ENCODE measurements at regions not wholly inside any gene's neighbourhood (a gene's known extent, or its start where the extent isn't known, plus 50 kb on each side); places are given as distances from the start of the nearest gene placed in this dataset.
A peak's percentile ranks its signal among the peaks of the same experiment; 100 is the strongest.

DNA sequence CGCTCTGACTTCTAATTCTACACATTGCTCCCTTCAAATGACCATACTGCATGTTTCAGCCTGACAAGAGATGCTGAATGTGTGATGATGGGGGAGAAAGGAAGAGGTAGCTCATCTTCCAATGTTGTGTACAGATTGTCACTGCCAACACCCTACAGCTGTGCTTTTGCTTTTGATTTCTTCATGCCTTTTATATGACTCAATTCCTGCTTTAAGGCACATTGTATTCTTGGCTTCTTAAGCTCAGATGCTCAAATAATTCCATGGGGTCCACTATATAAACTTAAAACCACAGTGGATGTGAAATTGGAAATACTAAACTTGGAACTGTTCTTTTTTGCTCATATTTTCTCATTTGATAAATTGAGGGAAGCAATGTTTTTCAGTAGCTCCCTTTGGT lies 183.2 kb upstream of the WDFY3 start:
- DNase-seq (ENCODE audit: low read depth in 1 of 2, low spot score in 1 of 2) = no peak
- no peak for TF ChIP-seq JUND (IDR thresholded peaks at IDR 0.05; ENCODE audit: low read depth)
- in situ Hi-C loops (cut with HindIII; ENCODE audit: low pct_unique_long_range_greater_than_20kb, low sequenced_read_pairs) = no loop called here

DNA sequence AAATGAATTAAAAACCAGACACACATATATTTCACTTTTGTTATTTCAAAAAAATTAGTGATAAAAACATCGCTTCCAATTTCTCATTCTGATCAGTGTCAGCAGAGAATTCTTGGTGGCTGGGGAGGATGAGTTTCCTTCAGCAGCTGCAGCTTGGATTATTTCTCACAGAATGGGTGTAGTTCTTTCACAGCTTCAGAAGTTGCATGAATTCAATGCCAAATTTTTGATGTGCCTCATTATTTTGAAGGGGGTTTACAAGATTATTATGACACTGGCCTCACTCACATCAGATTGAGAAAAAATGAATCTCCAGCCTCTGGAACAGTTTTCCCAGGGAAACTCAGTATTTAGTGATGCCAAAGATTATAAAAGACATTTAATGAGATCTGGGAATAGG lies 184.9 kb upstream of the WDFY3 start:
- in situ Hi-C loops (cut with HindIII; ENCODE audit: low pct_unique_long_range_greater_than_20kb, low sequenced_read_pairs) = no loop called here
- no peak for TF ChIP-seq JUND (IDR thresholded peaks at IDR 0.05; ENCODE audit: low read depth)
- DNase-seq (ENCODE audit: low read depth in 1 of 2, low spot score in 1 of 2) = no peak

DNA sequence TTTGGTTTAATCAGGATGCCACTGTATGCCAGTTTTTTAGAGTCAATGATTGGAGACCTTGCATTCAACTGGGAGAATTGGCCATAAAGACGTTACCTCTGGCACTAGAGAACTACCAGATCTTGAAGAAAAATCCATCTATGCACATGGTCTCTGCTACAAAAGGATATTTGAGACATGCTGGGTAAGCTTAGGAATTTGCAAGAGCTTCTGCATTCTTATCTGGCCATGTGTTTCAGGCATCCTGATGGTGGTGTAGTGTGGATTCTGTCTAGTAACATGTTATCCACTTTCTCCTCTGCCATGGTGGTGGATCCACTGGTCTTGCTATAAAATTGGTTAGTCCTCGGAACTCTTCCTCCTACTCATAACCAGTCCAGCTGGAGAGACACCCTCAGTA lies 185.3 kb upstream of the WDFY3 start:
- TF ChIP-seq JUND (IDR thresholded peaks at IDR 0.05; ENCODE audit: low read depth) = no peak
- no peak for DNase-seq (ENCODE audit: low read depth in 1 of 2, low spot score in 1 of 2)
- in situ Hi-C loops (cut with HindIII; ENCODE audit: low pct_unique_long_range_greater_than_20kb, low sequenced_read_pairs) = no loop called here

DNA sequence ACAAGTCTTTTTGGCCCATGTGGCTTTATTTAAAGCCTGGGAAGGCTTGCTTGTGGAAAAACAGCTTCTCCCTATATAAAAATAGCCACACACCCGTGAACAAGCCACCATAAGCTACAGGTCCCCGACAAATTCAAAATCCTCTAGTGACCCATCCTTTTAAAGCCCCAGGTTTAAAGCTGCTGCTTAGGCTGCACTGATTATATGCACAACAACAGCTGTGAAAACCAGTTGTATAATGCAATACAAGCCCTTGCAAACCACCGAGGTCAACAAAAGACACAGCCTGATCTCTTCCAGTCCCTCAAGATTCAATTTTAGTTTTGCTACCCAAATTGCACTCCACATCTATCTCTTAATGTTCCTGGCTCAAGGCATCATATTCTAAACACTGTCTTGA lies 186.0 kb upstream of the WDFY3 start:
- no peak for DNase-seq (ENCODE audit: low read depth in 1 of 2, low spot score in 1 of 2)
- TF ChIP-seq JUND (IDR thresholded peaks at IDR 0.05; ENCODE audit: low read depth) = no peak
- in situ Hi-C loops (cut with HindIII; ENCODE audit: low pct_unique_long_range_greater_than_20kb, low sequenced_read_pairs) = no loop called here

DNA sequence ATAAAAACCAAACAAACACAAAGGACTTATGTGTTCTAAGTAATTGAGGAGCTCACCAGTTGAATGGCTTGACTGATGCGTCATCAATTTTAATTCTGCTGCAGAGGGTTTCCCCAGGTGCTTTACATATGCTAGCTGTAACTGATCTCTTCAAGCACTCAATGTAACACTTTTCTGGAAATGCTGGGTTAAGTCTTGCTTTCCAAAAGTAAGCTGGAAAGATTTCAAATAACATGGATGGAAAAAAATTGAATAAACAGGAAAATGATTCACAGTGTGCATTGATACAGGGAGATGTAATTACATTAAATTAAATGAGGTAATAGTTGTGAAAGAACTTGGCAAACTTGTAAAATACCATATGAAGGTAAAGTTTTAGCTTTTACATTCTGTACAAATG lies 186.7 kb upstream of the WDFY3 start:
- TF ChIP-seq JUND (IDR thresholded peaks at IDR 0.05; ENCODE audit: low read depth) = no peak
- no peak for DNase-seq (ENCODE audit: low read depth in 1 of 2, low spot score in 1 of 2)
- in situ Hi-C loops (cut with HindIII; ENCODE audit: low pct_unique_long_range_greater_than_20kb, low sequenced_read_pairs) = no loop called here

DNA sequence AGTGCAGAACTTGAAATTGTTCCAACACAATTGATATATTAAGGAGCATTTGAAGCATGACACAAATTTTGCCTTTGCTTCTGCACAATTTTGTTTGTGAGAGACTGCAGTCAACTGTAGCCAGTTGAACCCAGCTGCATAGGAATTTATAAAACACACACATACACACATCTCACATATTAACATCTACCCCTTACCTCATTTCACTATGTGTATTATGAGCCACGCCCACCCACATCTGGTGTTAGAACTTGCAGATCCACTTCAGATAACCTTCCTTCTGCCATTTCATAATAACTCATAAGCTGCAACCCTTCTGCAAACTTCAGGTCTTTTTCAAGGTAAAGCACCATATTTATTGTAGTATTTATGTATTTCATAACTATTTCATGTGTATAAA lies 188.1 kb upstream of the WDFY3 start:
- no peak for DNase-seq (ENCODE audit: low read depth in 1 of 2, low spot score in 1 of 2)
- TF ChIP-seq JUND (IDR thresholded peaks at IDR 0.05; ENCODE audit: low read depth) = no peak

DNA sequence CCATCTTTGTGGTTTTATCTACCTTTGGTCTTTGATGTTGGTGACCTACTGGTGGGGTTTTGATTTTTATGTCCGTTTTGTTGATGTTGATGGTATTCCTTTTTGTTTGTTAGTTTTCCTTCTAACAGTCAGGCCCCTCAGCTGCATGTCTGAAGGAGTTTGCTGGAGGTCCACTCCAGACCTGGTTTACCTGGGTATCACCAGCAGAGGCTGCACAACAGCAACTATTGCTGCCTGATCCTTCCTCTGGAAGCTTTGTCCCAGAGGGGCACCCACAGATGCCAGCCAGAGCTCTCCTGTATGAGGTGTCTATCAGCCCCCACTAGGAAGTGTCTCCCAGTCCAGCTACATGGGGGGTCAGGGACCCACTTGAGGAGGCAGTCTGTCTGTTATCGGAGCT lies 199.3 kb upstream of the WDFY3 start:
- peak in 1 of 2 experiments; percentile 1 for DNase-seq (ENCODE audit: low read depth in 1 of 2, low spot score in 1 of 2)
- no peak for TF ChIP-seq JUND (IDR thresholded peaks at IDR 0.05; ENCODE audit: low read depth)
- in situ Hi-C loops (cut with HindIII; ENCODE audit: low pct_unique_long_range_greater_than_20kb, low sequenced_read_pairs) = no loop called here

More for the DNA sequence above, 188.1 kb upstream of the WDFY3 start:
- in situ Hi-C loops (cut with HindIII; ENCODE audit: low pct_unique_long_range_greater_than_20kb, low sequenced_read_pairs) = no loop called here

DNA sequence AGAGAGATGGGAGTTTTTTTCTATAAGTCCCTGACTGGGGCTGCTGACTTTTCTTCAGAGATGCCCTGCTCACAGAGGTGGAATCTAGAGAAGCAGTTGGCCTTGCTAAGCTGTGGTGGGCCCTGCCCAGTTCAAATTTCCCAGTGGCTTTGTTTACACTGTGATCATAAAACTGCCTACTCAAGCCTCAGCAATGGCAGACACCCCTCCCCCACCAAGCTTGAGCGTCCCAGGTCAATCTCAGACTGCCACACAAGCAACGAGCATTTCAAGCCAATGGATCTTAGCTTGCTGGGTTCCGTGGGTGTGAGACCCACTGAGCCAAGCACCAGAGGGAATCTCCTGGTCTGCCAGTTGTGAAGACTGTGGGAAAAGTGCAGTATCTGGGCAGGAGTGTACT lies 199.8 kb upstream of the WDFY3 start:
- no peak for TF ChIP-seq JUND (IDR thresholded peaks at IDR 0.05; ENCODE audit: low read depth)
- no peak for DNase-seq (ENCODE audit: low read depth in 1 of 2, low spot score in 1 of 2)
- in situ Hi-C loops (cut with HindIII; ENCODE audit: low pct_unique_long_range_greater_than_20kb, low sequenced_read_pairs) = no loop called here

DNA sequence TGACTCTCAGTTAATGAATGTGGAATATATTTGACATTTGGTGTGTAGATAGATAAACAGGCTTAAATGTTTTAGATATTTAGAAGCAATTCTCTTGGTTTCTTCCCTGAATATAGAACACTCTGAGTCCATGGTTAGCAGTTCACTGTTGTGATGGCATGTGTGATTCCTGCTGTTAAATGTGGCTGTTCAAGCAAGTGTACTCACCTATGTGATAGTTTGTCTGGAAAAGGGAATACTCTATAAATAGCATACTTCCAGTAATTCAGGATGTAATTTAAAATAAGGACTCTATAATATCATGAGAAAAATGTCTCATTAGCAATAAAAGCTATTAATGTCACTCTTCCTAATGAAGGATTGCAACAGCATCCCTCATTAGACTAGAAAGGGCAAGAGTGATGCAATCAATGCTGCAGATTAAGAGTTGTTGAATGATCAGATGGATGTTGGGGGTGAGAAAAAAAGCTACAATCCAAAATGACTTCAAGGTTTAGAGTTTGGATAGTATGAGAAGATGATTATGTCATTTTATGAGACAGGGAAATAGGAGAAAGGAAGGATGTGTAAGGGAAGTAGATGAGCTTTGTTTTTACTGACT lies 201.8 kb upstream of the WDFY3 start:
- TF ChIP-seq JUND (IDR thresholded peaks at IDR 0.05; ENCODE audit: low read depth) = no peak
- in situ Hi-C loops (cut with HindIII; ENCODE audit: low pct_unique_long_range_greater_than_20kb, low sequenced_read_pairs) = no loop called here
- DNase-seq (ENCODE audit: low read depth in 1 of 2, low spot score in 1 of 2) = no peak

DNA sequence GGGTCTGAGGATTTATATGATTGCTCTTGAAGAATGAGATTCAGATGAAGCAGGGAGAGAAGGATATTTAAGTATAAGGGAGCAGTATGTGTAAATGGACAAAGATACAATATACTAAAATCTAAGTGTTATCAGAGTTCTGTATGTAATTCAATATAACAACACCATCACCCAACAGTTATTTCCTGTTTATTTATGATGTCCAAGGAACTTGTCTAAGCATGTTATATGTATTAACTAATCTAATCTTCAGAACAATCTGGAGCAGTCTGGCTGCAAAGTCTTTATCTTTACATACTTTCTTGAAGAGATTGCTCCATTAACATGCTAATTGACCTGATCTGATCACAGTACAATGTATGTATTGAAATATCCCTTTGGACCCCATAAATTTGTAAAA lies 203.8 kb upstream of the WDFY3 start:
- in situ Hi-C loops (cut with HindIII; ENCODE audit: low pct_unique_long_range_greater_than_20kb, low sequenced_read_pairs) = no loop called here
- TF ChIP-seq JUND (IDR thresholded peaks at IDR 0.05; ENCODE audit: low read depth) = no peak
- no peak for DNase-seq (ENCODE audit: low read depth in 1 of 2, low spot score in 1 of 2)

DNA sequence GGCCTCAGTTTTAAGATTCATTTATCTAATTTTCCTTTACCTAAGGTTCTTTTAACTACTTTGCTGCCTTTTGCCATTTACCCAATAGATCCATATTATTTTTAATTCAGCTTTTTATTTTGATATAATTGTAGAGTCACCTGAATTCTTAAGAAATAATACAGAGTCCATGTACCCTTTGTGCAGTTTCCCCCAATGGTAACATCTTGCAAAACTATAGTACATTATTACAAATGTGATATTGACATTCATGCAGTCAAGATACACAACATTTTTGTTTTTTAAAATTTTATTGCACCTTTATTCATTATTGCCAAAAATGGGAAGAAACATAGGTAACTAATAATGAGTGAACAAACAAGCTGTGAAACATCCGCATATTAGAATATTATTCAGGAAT lies 208.7 kb upstream of the WDFY3 start:
- DNase-seq (ENCODE audit: low read depth in 1 of 2, low spot score in 1 of 2) = no peak
- in situ Hi-C loops (cut with HindIII; ENCODE audit: low pct_unique_long_range_greater_than_20kb, low sequenced_read_pairs) = no loop called here
- no peak for TF ChIP-seq JUND (IDR thresholded peaks at IDR 0.05; ENCODE audit: low read depth)

DNA sequence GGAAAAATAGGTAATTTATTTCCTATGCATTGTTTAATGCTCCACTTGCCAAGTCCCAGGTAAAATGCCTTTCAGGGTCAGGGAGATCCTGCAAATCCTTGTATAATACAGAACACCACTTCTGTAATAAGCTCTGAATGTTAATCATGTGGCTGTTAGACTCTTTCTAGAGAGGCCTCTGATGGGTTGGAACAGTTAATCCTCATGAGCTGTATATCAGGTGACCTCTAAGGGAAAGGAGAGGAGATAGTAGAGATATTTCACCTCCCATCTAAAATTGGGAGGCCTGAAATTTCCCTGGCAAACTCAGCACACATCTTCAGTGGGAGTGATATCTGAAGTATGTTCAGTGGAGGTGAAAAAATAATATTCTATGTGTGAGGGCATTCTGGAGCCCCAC lies 210.6 kb upstream of the WDFY3 start:
- in situ Hi-C loops (cut with HindIII; ENCODE audit: low pct_unique_long_range_greater_than_20kb, low sequenced_read_pairs) = no loop called here
- TF ChIP-seq JUND (IDR thresholded peaks at IDR 0.05; ENCODE audit: low read depth) = no peak
- no peak for DNase-seq (ENCODE audit: low read depth in 1 of 2, low spot score in 1 of 2)

DNA sequence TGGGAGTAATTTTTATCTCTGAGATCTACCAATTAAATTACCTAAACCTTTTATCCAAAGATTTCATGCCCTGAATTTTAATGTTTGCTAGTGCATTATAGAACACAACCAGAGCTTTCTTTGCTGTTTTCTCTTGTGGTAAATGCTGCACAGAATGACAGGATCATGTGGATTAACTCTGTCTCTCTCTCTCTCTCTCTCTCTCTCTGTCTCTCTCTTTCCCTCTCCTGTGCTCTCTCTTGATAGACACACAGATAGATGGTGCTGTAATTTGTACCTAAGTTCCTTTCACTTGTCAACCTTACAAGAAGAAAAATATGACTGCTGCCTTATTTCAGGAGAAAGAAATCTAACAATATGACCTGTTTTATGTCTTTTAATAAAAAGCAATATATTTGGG lies 211.2 kb upstream of the WDFY3 start:
- in situ Hi-C loops (cut with HindIII; ENCODE audit: low pct_unique_long_range_greater_than_20kb, low sequenced_read_pairs) = no loop called here
- no peak for TF ChIP-seq JUND (IDR thresholded peaks at IDR 0.05; ENCODE audit: low read depth)
- no peak for DNase-seq (ENCODE audit: low read depth in 1 of 2, low spot score in 1 of 2)

DNA sequence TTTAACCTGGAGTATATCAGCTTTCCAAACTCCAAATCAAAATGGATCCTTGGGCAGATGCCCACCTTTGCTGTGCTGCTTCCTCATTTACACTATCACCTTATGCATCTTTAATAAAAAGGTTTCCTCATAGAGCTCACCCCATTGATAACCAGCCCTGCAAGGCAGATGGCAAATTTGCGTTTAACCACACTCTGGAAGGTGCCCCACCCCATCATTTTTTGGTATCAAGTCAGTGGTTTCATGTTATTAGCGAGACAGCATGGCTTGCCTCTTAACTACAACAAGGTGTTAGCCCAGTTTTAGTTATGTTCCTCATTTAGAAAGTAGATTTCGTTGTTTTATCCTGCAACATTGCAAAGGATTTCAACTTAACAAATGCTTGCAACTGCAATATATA lies 214.0 kb upstream of the WDFY3 start:
- DNase-seq (ENCODE audit: low read depth in 1 of 2, low spot score in 1 of 2) = no peak

More for the DNA sequence above, 214.0 kb upstream of the WDFY3 start:
- in situ Hi-C loops (cut with HindIII; ENCODE audit: low pct_unique_long_range_greater_than_20kb, low sequenced_read_pairs) = no loop called here
- no peak for TF ChIP-seq JUND (IDR thresholded peaks at IDR 0.05; ENCODE audit: low read depth)

Measured in T47D (cell line).